ENCODE measurements at regions not wholly inside any gene's neighbourhood (a gene's known extent, or its start where the extent isn't known, plus 50 kb on each side); places are given as distances from the start of the nearest gene placed in this dataset.

- DNase-seq (ENCODE audit: low read depth), result no peak
- H3K4me3 ChIP-seq (ENCODE audit: low read depth, low read length), result no peak overlapping the region
- TF ChIP-seq CTCF (conservative IDR thresholded peaks at IDR 0.05; ENCODE audit: low read depth, low read length), result no peak
Measured at GRCh38 chr16:66162821-66163220, 203.7 kb upstream of the CDH5 start.

DNA sequence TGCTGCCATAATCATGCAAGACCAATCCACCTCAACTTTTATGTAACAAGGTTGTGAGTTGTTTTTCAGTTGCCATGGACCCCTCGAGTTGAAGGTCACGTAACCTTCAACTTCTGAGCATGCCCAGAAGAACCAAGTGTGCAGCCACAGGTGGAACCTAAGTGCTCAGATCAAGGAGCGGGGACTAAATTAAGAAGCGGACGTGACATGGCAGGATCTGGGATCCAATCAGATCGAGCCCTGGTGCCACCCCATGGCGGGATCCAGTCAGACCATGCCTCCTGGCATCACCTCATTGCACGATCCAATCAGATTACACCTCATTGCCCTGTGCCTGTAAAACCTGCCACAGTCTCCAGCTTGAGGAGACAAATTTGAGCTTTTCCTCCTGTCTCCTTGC, 204.5 kb upstream of the CDH5 start:
- H3K4me3 ChIP-seq (ENCODE audit: low read depth, low read length), result no peak overlapping the region
- DNase-seq (ENCODE audit: low read depth), result no peak
- no peak for TF ChIP-seq CTCF (conservative IDR thresholded peaks at IDR 0.05; ENCODE audit: low read depth, low read length)

DNA sequence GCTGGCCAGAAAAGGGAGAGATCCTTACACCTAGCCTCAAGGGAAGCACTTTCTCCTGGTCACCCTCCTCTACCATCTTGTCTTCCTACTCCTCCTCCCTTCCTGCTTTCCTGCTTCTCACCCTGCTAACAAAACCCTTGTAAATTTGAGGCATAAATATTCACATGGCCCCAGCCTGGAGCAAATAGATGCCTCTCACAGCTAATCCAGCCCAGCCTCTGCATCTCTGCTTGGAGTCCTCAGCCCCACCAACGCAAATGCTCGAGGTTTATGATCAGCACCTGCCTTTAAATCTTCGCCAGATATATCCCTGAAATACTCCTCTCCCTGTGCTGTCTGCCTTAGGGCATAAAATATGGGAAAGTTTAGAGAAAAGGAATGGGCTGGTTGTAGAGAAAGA, 205.2 kb upstream of the CDH5 start:
- H3K4me3 ChIP-seq (ENCODE audit: low read depth, low read length), result no peak overlapping the region
- DNase-seq (ENCODE audit: low read depth), result no peak
- TF ChIP-seq CTCF (conservative IDR thresholded peaks at IDR 0.05; ENCODE audit: low read depth, low read length), result no peak

- DNase-seq (ENCODE audit: low read depth), result peak; percentile 44
- peak; percentile 37 for TF ChIP-seq CTCF (conservative IDR thresholded peaks at IDR 0.05; ENCODE audit: low read depth, low read length)
- no peak overlapping the region for H3K4me3 ChIP-seq (ENCODE audit: low read depth, low read length)
Measured at GRCh38 chr16:66159987-66160386, 206.5 kb upstream of the CDH5 start.

- no peak overlapping the region for H3K4me3 ChIP-seq (ENCODE audit: low read depth, low read length)
- no peak for DNase-seq (ENCODE audit: low read depth)
- TF ChIP-seq CTCF (conservative IDR thresholded peaks at IDR 0.05; ENCODE audit: low read depth, low read length), result no peak
Measured at GRCh38 chr16:66156538-66156937, 210.0 kb upstream of the CDH5 start.

DNA sequence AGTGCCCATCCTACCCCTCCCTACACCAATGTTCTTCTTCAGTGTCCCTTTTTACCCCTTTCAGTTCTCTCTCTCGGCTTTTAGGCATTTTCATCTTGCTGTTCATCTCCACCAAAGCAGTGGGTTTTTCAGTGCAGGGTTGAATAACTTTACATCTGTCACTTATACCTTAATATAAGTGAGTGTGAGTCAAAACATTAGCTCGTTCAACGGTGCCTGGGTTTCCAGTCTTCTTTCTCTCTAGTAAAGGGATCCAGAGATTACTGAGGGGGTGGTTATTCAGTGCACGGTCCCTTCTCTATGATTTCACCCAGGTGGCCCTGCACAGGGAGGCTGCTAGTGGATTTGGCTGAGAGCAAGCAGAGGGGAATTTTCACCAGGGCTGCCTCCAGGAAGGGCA, 210.6 kb upstream of the CDH5 start:
- no peak for DNase-seq (ENCODE audit: low read depth)
- TF ChIP-seq CTCF (conservative IDR thresholded peaks at IDR 0.05; ENCODE audit: low read depth, low read length), result no peak
- no peak overlapping the region for H3K4me3 ChIP-seq (ENCODE audit: low read depth, low read length)

GRCh38 chr16:66154801-66155200, 211.7 kb upstream of the CDH5 start:
- no peak for TF ChIP-seq CTCF (conservative IDR thresholded peaks at IDR 0.05; ENCODE audit: low read depth, low read length)
- H3K4me3 ChIP-seq (ENCODE audit: low read depth, low read length), result no peak overlapping the region
- no peak for DNase-seq (ENCODE audit: low read depth)

All from choroid plexus epithelial cell (primary cell).